HG03025 (cell line): ENCODE measurements at regions not wholly inside any gene's neighbourhood (a gene's known extent, or its start where the extent isn't known, plus 50 kb on each side); places are given as distances from the start of the nearest gene placed in this dataset.
"Not testable (repeated sequence)": the region's sequence is repeated elsewhere in the genome, so short reads cannot be mapped to it uniquely, and the experiment has no call there.

ENCODE experiments used
- ATAC-seq: cut with Tn5 transposase; IDR thresholded peaks from one replicate; pipeline ENCODE4 v1.9.1; 2021; ENCODE audit warnings: mild to moderate bottlenecking, moderate library complexity; ENCODE audit not compliant: unreplicated experiment, low FRiP score

- no peak for ATAC-seq
Measured at GRCh38 chr5:97476852-97477534, 293.9 kb upstream of the RIOK2 start.

DNA sequence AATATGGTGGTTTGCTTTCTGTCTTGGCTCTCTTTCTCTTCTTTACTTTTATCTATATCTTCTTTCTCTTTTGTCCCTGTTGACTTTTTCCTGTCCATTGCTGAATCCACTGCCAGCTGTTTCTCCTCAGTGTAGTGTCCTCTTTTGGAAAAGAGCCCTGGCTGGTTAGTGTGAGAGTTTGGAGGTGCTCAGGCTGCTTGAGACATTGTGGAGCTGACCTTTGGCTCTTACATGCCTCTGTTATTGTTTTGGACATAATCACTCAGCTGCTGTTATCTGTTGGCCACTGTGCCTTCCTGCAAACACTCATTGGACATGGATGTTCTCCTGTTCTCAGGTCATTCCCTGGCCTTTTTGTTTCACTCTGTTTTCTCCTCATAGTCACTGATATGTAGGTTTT is 295.4 kb upstream of the RIOK2 start:
- no peak for ATAC-seq

- ATAC-seq, result no peak
Measured at GRCh38 chr5:97480313-97480712, 297.3 kb upstream of the RIOK2 start.

DNA sequence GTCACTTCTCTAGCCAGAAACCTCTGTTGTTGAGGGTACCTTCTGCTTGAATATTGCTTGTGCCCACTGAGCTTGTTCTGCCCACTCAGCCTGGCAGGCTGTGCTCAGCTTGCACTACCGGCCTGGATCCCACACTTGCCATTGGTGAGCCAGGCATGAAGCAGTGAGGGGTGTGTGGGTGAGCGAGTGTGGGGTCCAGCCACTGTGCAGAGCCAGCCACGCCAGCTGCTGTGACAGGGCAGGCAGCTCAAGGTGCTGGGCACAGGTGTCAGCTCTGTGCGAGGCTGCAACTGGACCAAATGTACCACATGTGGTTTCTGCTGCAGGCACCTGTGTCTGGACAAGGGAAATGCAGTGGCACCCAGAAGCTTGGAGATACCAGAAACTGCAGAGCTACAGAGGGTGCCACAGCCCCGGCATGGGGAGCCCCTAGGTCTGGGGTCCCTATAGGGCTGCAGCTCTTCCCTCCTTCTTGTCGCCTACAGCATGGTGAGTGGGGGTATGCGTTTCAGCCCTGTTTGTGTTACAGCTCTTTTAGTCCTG is 305.1 kb upstream of the RIOK2 start:
- no peak for ATAC-seq

GRCh38 chr5:97489010-97489840 is 306.2 kb upstream of the RIOK2 start:
- ATAC-seq, result no peak

DNA sequence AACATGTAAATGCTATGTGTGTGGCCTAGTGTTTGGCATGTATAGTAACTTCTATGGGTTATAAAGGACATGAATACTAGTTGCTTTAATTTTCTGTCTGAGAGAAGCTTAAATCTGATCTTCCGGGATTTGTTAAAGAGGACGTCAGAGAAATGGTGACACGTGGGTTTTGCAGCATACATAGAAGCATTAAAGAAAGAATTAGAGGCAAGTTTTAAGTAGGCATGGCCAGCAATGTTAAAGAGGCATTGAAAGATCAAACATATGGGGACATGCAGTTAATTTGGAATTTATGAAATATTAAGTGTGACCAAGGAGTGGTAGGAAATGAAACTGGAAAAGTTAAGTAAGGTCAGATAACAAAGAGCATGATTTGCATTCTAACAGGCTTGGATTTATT is 311.4 kb upstream of the RIOK2 start:
- no peak for ATAC-seq

DNA sequence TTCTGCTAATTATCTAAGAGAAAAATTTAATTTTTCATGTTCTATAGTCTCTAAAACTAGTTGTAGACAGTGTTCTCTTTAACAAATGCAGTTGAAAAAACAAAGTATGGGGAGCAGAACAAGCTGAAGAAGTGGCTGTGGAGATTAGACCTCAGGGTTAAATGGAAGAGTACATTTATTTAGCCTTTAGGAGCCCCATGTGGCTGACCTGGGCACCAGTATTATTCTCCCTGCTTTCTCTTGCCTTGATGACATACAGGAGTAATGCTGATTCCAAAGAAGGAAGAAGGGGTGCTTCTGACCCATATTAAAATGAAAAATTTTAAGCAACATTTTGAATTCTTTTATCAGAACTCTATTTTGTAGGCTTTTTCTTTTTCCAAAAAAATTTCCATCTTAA is 312.3 kb upstream of the RIOK2 start:
- no peak for ATAC-seq

GRCh38 chr5:97496037-97496436 is 313.0 kb upstream of the RIOK2 start:
- no peak for ATAC-seq

DNA sequence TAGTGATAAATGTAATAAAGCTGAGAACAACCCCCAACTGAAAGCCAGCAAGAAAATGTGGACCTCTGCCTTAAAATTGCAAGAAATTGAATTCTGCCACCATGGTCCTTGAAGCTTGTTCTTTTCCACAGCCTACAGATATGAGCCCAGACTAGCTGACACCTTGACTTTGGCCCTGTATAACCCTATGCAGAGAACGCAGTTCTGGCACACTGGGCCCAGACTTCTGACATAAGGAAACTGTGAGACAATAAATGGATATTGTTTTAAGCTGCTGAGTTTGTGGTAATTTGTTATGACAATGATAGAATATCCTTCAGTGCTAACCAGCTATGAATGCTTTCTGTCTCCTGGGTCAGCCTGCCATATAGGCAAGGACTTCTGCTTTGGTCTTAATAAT is 315.6 kb upstream of the RIOK2 start:
- ATAC-seq, result no peak

DNA sequence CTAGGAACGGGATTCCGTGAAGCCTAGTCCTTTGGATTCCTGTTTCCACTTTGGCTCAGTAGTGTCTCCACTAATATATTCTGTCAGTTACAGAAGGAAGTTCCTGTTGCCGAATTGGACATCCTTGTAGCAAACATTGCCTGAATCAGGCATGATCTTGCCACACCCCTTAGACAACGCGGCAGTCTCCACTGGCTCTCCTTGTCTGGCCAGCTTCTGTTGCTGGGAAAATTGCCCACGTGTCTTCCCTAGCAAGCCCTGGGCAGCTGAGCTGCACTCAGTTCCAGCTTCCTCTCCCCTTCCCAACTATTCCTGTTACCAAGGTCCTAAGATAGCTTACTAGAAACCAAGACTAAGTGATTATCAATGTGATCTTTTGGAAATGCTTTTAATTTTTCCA is 316.6 kb upstream of the RIOK2 start:
- ATAC-seq, result no peak

GRCh38 chr5:97501286-97501964 is 318.4 kb upstream of the RIOK2 start:
- ATAC-seq, result no peak

GRCh38 chr5:97501965-97502305 is 318.9 kb upstream of the RIOK2 start:
- no peak for ATAC-seq

DNA sequence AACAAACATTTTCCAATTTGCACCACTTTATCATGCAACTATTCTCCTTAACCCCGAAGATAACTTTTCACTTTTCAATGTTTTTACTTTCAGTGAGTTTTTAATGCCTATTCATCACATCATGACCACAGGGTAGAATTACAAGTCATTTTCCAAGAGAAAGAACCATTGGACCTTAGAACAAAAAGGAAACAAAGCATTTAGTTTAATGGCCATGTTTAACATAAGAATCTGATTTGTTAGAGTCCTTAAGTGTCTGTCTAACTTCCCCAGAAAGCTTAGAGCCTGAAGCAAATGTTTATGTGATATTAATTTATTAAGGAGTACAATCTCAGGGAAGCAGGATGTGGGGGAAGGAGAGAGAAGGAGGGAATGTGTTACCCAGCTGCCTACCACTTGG is 325.8 kb upstream of the RIOK2 start:
- no peak for ATAC-seq

DNA sequence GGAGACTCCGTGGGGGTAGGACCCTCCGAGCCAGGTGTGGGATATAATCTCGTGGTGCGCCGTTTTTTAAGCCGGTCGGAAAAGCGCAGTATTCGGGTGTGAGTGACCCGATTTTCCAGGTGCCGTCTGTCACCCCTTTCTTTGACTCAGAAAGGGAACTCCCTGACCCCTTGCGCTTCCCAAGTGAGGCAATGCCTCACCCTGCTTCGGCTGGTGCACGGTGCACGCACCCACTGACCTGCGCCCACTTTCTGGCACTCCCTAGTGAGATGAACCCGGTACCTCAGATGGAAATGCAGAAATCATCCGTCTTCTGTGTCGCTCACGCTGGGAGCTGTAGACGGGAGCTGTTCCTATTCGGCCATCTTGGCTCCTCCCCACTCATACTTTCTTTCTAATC is 336.5 kb upstream of the RIOK2 start:
- ATAC-seq, result not testable (repeated sequence)

DNA sequence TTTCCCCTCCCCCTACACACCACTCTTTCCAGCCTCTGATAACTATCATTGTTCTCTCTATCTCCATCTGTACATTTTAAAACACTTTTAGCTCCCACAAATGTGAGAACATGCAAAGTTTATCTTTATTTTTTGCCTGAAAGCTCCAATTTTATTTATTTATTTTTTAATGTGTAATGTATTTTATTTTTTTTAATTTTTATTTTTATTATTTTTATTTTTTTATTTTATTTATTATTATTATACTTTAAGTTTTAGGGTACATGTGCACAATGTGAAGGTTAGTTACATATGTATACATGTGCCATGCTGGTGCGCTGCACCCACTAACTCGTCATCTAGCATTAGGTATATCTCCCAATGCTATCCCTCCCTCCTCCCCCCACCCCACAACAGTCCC is 340.3 kb upstream of the RIOK2 start:
- not testable (repeated sequence) for ATAC-seq

GRCh38 chr5:97525780-97526179 is 342.7 kb upstream of the RIOK2 start:
- ATAC-seq, result no peak

GRCh38 chr5:97528941-97529340 is 345.9 kb upstream of the RIOK2 start:
- no peak for ATAC-seq

GRCh38 chr5:97529354-97529985 is 346.4 kb upstream of the RIOK2 start:
- no peak for ATAC-seq

DNA sequence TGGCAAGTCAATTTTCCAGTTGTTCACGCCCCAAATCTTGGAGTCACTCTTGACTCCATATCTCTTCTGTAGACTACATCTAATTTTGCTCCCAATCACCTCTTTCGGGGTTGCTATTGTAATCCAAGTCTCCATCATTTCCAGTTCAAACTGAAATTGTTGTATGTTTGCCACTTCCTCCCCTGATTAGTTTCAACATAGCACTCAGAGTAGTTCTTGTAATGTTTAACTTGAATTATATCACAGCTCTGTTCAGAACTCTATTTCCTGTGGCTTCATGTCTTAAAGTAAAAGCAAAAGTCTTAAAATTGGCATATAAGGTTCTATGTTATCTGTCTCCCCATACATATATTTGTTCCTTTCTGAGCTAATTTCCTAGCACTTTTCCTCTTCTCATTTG is 348.5 kb upstream of the RIOK2 start:
- no peak for ATAC-seq

DNA sequence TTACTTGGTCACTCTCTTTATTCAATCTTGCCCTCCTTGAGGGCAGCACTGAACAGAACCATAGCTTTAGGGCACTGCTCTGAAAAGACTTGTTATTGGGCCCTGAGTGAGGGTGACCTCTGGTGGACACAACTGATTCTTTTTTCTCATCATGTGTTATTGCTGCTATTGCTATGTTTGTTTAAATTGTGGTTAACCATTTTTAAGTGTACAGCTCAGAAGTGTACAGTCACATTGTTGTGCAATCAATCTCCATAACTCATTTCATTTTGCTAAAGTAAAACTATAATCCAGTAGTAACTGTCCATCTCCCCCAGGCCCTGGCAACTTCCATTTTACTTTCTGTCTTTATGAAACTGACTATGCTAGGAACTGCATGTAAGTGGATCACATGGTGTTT is 351.1 kb upstream of the RIOK2 start:
- peak; percentile 63 for ATAC-seq

DNA sequence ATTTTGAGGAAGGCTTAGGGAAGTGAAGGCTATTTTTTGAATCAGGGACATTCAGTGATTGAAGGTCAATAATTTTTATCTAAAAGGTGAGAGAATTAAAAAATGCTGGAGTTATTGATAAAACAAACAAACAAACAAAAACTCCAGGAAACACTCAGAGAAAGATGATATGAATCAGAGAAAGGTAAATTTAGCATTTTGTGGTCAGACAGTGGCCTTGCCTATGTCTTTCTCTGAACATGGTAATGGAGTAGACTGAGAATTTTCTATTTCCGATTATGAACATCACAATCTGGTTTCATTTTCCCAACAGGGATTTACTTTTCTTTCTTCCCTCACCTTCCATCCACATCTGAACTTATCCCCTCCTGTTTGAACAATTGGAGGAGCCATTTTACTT is 353.6 kb upstream of the RIOK2 start:
- no peak for ATAC-seq
